GM12878 (cell line): ENCODE measurements at regions not wholly inside any gene's neighbourhood (a gene's known extent, or its start where the extent isn't known, plus 50 kb on each side); places are given as distances from the start of the nearest gene placed in this dataset.

Source experiments
- ATAC-seq: fragments of 200-7000 bp; cut with Tn5 transposase; 3 replicates; pipeline ENCODE4 v1.9.1; 2020; ENCODE audit warnings: mild to moderate bottlenecking, moderate library complexity
- BruUV-seq: library from RNA; stranded (reverse); fragments of 400-500 nt; replicated peaks from 2 replicates; lab custom pipeline; 2021; lab: Mats Ljungman, UMichigan
- CTCF ChIA-PET: fragments of 300-600 bp; sonication (Branson Sonifier 250); formaldehyde crosslinking; extraction: SDS; loops from one replicate; lab custom pipeline; 2021; ENCODE audit warnings: inconsistent platforms; lab: Yijun Ruan, JAX
- POLR2A ChIA-PET: fragments of 350-600 bp; formaldehyde crosslinking; extraction: SDS; loops from one replicate; lab custom pipeline; 2021; ENCODE audit warnings: inconsistent platforms; lab: Charles Lee
- RAD21 ChIA-PET: fragments of 300-600 bp; sonication (Branson Sonifier 250); formaldehyde crosslinking; loops from one replicate; lab custom pipeline; 2023; ENCODE audit warnings: antibody characterized with exemption; ENCODE audit not compliant: unreplicated experiment; lab: Charles Lee
- SMC1A ChIA-PET: fragments of 300-600 bp; sonication (Branson Sonifier 250); formaldehyde crosslinking; loops from one replicate; lab custom pipeline; 2023; ENCODE audit not compliant: unreplicated experiment, uncharacterized antibody; lab: Charles Lee
- DNase-seq: peaks from one replicate; pipeline ENCODE4 v3.0.0-alpha.2; 2011; ENCODE audit warnings: low read depth, low spot score
- FAIRE-seq: peaks from 3 replicates; lab custom pipeline; 2011; peaks lifted over from hg19 to GRCh38; lab: Jason Lieb, UNC
- H2AFZ ChIP-seq: 2 replicates; pipeline ENCODE4 v1.6.0; 2011; ENCODE audit warnings: low read depth, low read length, control low read depth; ENCODE audit not compliant: control insufficient read depth
- H3K27ac ChIP-seq: 2 replicates; pipeline ENCODE4 v1.5.1; 2011; ENCODE audit warnings: control low read depth; ENCODE audit not compliant: control insufficient read depth, insufficient read depth
- H3K27me3 ChIP-seq, 2 experiments: replicated peaks in 1 of 2; 2 replicates each; pipeline versions ENCODE4 v1.6.0 to v1.6.1; 2011; ENCODE audit warnings: low read length in 1 of 2; ENCODE audit not compliant: control insufficient read depth in 2 of 2, insufficient read depth in 2 of 2
- H3K36me3 ChIP-seq, 2 experiments: 2 replicates each; pipeline ENCODE4 v1.5.1; 2011; ENCODE audit warnings: low read length in 1 of 2; ENCODE audit not compliant: control insufficient read depth in 2 of 2, insufficient read depth in 2 of 2
- H3K4me1 ChIP-seq: 2 replicates; pipeline ENCODE4 v1.6.1; 2011; ENCODE audit warnings: mild to moderate bottlenecking, low read length, moderate library complexity, mixed read lengths; ENCODE audit not compliant: control insufficient read depth, insufficient read depth
- H3K4me2 ChIP-seq: 2 replicates; pipeline ENCODE4 v1.6.0; 2011; ENCODE audit warnings: control low read depth; ENCODE audit not compliant: control insufficient read depth, insufficient read depth
- H3K4me3 ChIP-seq: fragments of 200-600 bp; sonication (generic); 2 replicates; pipeline ENCODE4 v1.5.1; 2016
- H3K79me2 ChIP-seq: 2 replicates; pipeline ENCODE4 v1.6.0; 2011; ENCODE audit warnings: low read length; ENCODE audit not compliant: control insufficient read depth, insufficient read depth
- H3K9ac ChIP-seq: 2 replicates; pipeline ENCODE4 v1.8.0; 2011; ENCODE audit warnings: low read length, control low read depth, mixed read lengths; ENCODE audit not compliant: control insufficient read depth, insufficient read depth
- H3K9me3 ChIP-seq: replicated peaks from 3 replicates; pipeline ENCODE4 v1.5.1; 2011; ENCODE audit warnings: mild to moderate bottlenecking, low read length; ENCODE audit not compliant: control insufficient read depth, insufficient read depth
- H4K20me1 ChIP-seq: 2 replicates; pipeline ENCODE4 v1.6.0; 2011; ENCODE audit not compliant: control insufficient read depth, insufficient read depth
- ATF3 ChIP-seq: IDR thresholded peaks from 2 replicates; pipeline ENCODE4 v1.6.1; 2011; ENCODE audit warnings: low read depth, mild to moderate bottlenecking, low read length, moderate library complexity, borderline replicate concordance; ENCODE audit errors: extremely low read depth
- CREB1 ChIP-seq: IDR thresholded peaks from 2 replicates; pipeline ENCODE4 v1.6.1; 2012; ENCODE audit warnings: low read depth, mild to moderate bottlenecking, inconsistent platforms
- E2F8 ChIP-seq: fragments of 450-650 bp; IDR thresholded peaks from 2 replicates; pipeline ENCODE4 v1.6.1; 2018; ENCODE audit warnings: mild to moderate bottlenecking, low read depth, moderate library complexity; ENCODE audit not compliant: partially characterized antibody
- FOXK2 ChIP-seq: fragments of 450-650 bp; IDR thresholded peaks from 2 replicates; pipeline ENCODE4 v1.6.1; 2017; ENCODE audit warnings: mild to moderate bottlenecking, moderate library complexity
- IRF3 ChIP-seq: fragments of 450-650 bp; IDR thresholded peaks from 2 replicates; pipeline ENCODE4 v1.6.1; 2014; ENCODE audit warnings: mild to moderate bottlenecking
- KDM1A ChIP-seq: fragments of 200-600 bp; sonication (generic); IDR thresholded peaks from 2 replicates; pipeline ENCODE4 v1.6.1; 2016; ENCODE audit warnings: borderline replicate concordance
- MAX ChIP-seq: IDR thresholded peaks from 2 replicates; pipeline ENCODE4 v1.6.1; 2012; ENCODE audit warnings: low read depth, low read length, improper control_type of control experiment
- MTA3 ChIP-seq: IDR thresholded peaks from 2 replicates; pipeline ENCODE4 v1.6.1; 2012; ENCODE audit warnings: low read length, inconsistent platforms, borderline replicate concordance
- POLR2AphosphoS5 ChIP-seq: IDR thresholded peaks from 2 replicates; pipeline ENCODE4 v1.6.1; 2011; ENCODE audit warnings: mild to moderate bottlenecking, low read length, inconsistent platforms
- RUNX3 ChIP-seq: IDR thresholded peaks from 2 replicates; pipeline ENCODE4 v1.6.1; 2012; ENCODE audit warnings: low read length, inconsistent platforms
- SKIL ChIP-seq: fragments of 450-650 bp; IDR thresholded peaks from 2 replicates; pipeline ENCODE4 v1.6.1; 2017; ENCODE audit warnings: mild to moderate bottlenecking, low read depth, inconsistent platforms; ENCODE audit not compliant: poor library complexity, severe bottlenecking
- SMC3 ChIP-seq: IDR thresholded peaks from 2 replicates; pipeline ENCODE4 v1.6.1; 2011; ENCODE audit warnings: low read length, improper control_type of control experiment, borderline replicate concordance
- SP1 ChIP-seq: IDR thresholded peaks from one replicate; pipeline ENCODE4 v1.6.1; 2011; ENCODE audit warnings: low read depth, low read length
- SREBF2 ChIP-seq: IDR thresholded peaks from 2 replicates; pipeline ENCODE4 v1.6.1; 2012; ENCODE audit warnings: mild to moderate bottlenecking, low read length
- SUZ12 ChIP-seq: fragments of 200-600 bp; sonication (generic); IDR thresholded peaks from one replicate; pipeline ENCODE4 v1.6.1; 2018; ENCODE audit warnings: antibody characterized with exemption, mild to moderate bottlenecking; ENCODE audit not compliant: unreplicated experiment
- TBL1XR1 ChIP-seq: IDR thresholded peaks from 2 replicates; pipeline ENCODE4 v1.6.1; 2012; ENCODE audit warnings: low read depth, low read length, improper control_type of control experiment
- USF2 ChIP-seq: IDR thresholded peaks from 2 replicates; pipeline ENCODE4 v1.6.1; 2011; ENCODE audit warnings: low read depth, low read length, improper control_type of control experiment, borderline replicate concordance
- ZZZ3 ChIP-seq: IDR thresholded peaks from 2 replicates; pipeline ENCODE4 v1.6.1; 2011; ENCODE audit warnings: low read depth; ENCODE audit not compliant: control insufficient read depth, insufficient read length
- WGBS: methylation state at CpG from one replicate; pipeline ENCODE4 v1.1.6; 2016; ENCODE audit warnings: low lambda C conversion rate; ENCODE audit not compliant: insufficient replicate concordance, insufficient coverage; ENCODE audit errors: missing lambda C conversion rate; 5-methylcytosine and 5-hydroxymethylcytosine counted together
- in situ Hi-C: fragments of 300-500 bp; cut with MboI; formaldehyde crosslinking; loops from 9 replicates; pipeline ENCODE4 v1.14.3; 2018; ENCODE audit warnings: mixed read lengths
- intact Hi-C: fragments of 100-400 bp; cut with micrococcal nuclease; formaldehyde crosslinking; loops from one replicate; pipeline ENCODE4 v1.14.2; 2022; ENCODE audit not compliant: unreplicated experiment

- H3K4me3 ChIP-seq, result no peak overlapping the region
- TF ChIP-seq USF2 (no peak), ZZZ3 (no peak), KDM1A (no peak), RUNX3 (no peak), E2F8 (no peak), SP1 (no peak), SREBF2 (no peak), MAX (no peak), ATF3 (no peak), FOXK2 (no peak), POLR2AphosphoS5 (no peak), SMC3 (no peak), IRF3 (no peak), SUZ12 (no peak), TBL1XR1 (no peak), CREB1 (no peak), SKIL (no peak), MTA3 (no peak)
- TF ChIP-seq, all 136 proteins: peak for 0
- WGBS, result 0% methylated on average over 1 of the region's 1 CpG
- Histone ChIP-seq H3K4me2 (no peak overlapping the region), H3K4me1 (no peaks in the 10 kb centered on the region), H3K79me2 (no peaks in the 10 kb centered on the region), H4K20me1 (no peaks in the 10 kb centered on the region), H3K27me3 (no peaks in the 10 kb centered on the region), H3K36me3 (no peaks in the 10 kb centered on the region), H3K27ac (no peak overlapping the region), H3K9me3 (no peaks in the 10 kb centered on the region), H3K9ac (no peak overlapping the region), H2AFZ (no peak overlapping the region)
- SMC1A ChIA-PET, result no interaction called here
- RAD21 ChIA-PET, result no interaction called here
- POLR2A ChIA-PET, result no interaction called here
- CTCF ChIA-PET, result no interaction called here
- no TSS peak for BruUV-seq
- DNase-seq (no peak), FAIRE-seq (no peak), ATAC-seq (no peak)
- intact Hi-C loops, result no loop called here
- in situ Hi-C loops, result no loop called here
These were observed 161.2 kb upstream of the TAPT1 start for GRCh38 chr4:16387448-16387847.
